Testis (tissue), 2 donors: ENCODE measurements at regions not wholly inside any gene's neighbourhood (a gene's known extent, or its start where the extent isn't known, plus 50 kb on each side); places are given as distances from the start of the nearest gene placed in this dataset.

Source experiments
- POLR2A ChIP-seq: fragments of 450-650 bp; IDR thresholded peaks from one replicate; pipeline ENCODE4 v1.6.1; 2017; ENCODE audit warnings: antibody characterized with exemption, mild to moderate bottlenecking, moderate library complexity
- TF ChIP-seq, protein P1 (sequence below), 3 experiments: fragments of 450-650 bp in 2 of 3; fragments of 200-600 bp in 1 of 3; sonication (generic) in 1 of 3; IDR thresholded peaks; one replicate each; pipeline ENCODE4 v1.5.1; 2016 to 2019; ENCODE audit warnings: antibody characterized with exemption in 3 of 3, mild to moderate bottlenecking in 2 of 3, moderate library complexity in 1 of 3

DNA sequence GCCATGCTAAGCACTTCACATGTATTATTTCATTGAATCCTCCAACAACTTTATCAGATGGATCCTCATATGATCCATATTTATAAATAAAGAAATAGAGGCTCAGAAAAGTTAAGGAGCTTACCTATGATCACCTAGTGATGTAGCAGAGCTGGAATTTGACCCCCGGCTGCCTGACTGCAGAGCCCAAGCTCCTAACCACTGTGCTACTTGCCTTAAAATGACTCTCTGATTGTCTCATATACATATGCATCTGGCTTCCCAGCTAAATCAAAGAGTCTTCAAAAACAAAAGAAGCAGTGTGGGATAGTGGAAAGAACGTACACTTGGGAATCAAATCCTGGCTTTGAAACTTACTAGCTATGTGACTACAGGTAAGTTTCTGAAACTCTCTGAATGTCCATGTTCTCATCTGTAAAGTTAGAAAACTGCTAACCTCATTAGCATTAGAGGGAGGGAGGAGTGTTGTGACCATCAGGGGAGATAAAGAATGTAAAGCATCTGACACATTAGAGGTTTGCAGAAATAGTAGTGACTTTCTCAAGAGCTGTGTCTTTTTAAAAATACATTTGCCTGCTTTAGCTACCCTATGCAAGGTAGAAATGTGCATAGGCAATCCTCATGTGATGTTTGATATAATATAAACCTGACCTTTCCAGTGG is 67.2 kb upstream of the BARHL2 start:
- TF ChIP-seq, protein P1, sequence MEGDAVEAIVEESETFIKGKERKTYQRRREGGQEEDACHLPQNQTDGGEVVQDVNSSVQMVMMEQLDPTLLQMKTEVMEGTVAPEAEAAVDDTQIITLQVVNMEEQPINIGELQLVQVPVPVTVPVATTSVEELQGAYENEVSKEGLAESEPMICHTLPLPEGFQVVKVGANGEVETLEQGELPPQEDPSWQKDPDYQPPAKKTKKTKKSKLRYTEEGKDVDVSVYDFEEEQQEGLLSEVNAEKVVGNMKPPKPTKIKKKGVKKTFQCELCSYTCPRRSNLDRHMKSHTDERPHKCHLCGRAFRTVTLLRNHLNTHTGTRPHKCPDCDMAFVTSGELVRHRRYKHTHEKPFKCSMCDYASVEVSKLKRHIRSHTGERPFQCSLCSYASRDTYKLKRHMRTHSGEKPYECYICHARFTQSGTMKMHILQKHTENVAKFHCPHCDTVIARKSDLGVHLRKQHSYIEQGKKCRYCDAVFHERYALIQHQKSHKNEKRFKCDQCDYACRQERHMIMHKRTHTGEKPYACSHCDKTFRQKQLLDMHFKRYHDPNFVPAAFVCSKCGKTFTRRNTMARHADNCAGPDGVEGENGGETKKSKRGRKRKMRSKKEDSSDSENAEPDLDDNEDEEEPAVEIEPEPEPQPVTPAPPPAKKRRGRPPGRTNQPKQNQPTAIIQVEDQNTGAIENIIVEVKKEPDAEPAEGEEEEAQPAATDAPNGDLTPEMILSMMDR (IDR thresholded peaks at IDR 0.05) = no peak
- no peak for TF ChIP-seq POLR2A
